GM23338 (cell line): ENCODE measurements at regions not wholly inside any gene's neighbourhood (a gene's known extent, or its start where the extent isn't known, plus 50 kb on each side); places are given as distances from the start of the nearest gene placed in this dataset.
A peak's percentile ranks its signal among the peaks of the same experiment; 100 is the strongest.

Source experiments
- ATAC-seq: fragments of 200-7000 bp; cut with Tn5 transposase; 3 replicates; pipeline ENCODE4 v1.9.1; 2020
- DNase-seq: peaks from one replicate; pipeline ENCODE4 v3.0.0-alpha.2; 2015; ENCODE audit warnings: low spot score
- H2AFZ ChIP-seq: fragments of 200-600 bp; sonication (generic); 2 replicates; pipeline ENCODE4 v1.8.0; 2016; ENCODE audit warnings: antibody characterized with exemption, mild to moderate bottlenecking, moderate library complexity
- H3F3A ChIP-seq: fragments of 200-600 bp; sonication (generic); replicated peaks from 2 replicates; pipeline ENCODE4 v1.8.0; 2017; ENCODE audit warnings: antibody characterized with exemption, mixed run types, low read depth
- H3K27ac ChIP-seq: fragments of 200-600 bp; sonication (generic); 2 replicates; pipeline ENCODE4 v1.6.1; 2016; ENCODE audit warnings: low read depth
- H3K27me3 ChIP-seq: fragments of 200-600 bp; sonication (generic); 2 replicates; pipeline ENCODE4 v1.8.0; 2016; ENCODE audit warnings: mild to moderate bottlenecking, mixed run types, moderate library complexity; ENCODE audit not compliant: insufficient read depth
- H3K36me3 ChIP-seq: fragments of 200-600 bp; sonication (generic); 2 replicates; pipeline ENCODE4 v1.8.0; 2016; ENCODE audit warnings: mild to moderate bottlenecking; ENCODE audit not compliant: insufficient read depth
- H3K4me1 ChIP-seq: fragments of 200-600 bp; sonication (generic); 2 replicates; pipeline ENCODE4 v1.8.0; 2016; ENCODE audit warnings: mild to moderate bottlenecking, moderate library complexity; ENCODE audit not compliant: insufficient read depth
- H3K4me2 ChIP-seq: fragments of 200-600 bp; sonication (generic); 2 replicates; pipeline ENCODE4 v1.7.1; 2017; ENCODE audit warnings: mixed run types
- H3K4me3 ChIP-seq: fragments of 200-600 bp; sonication (generic); 2 replicates; pipeline ENCODE4 v1.6.1; 2016; ENCODE audit warnings: mixed run types
- H3K79me2 ChIP-seq: fragments of 200-600 bp; sonication (generic); replicated peaks from 2 replicates; pipeline ENCODE4 v1.8.0; 2017; ENCODE audit warnings: mild to moderate bottlenecking; ENCODE audit not compliant: insufficient read depth
- H3K9me2 ChIP-seq: fragments of 200-600 bp; sonication (generic); 2 replicates; pipeline ENCODE4 v1.8.0; 2017; ENCODE audit not compliant: insufficient read depth
- H4K20me1 ChIP-seq: fragments of 200-600 bp; sonication (generic); replicated peaks from 2 replicates; pipeline ENCODE4 v1.8.0; 2017; ENCODE audit warnings: mild to moderate bottlenecking; ENCODE audit not compliant: insufficient read depth
- H3K27ac Mint-ChIP-seq: 2 replicates; pipeline ENCODE4 v1.8.0; 2020; ENCODE audit warnings: inconsistent platforms, mild to moderate bottlenecking, moderate library complexity, mixed read lengths
- H3K27me3 Mint-ChIP-seq: 3 replicates; pipeline ENCODE4 v1.8.0; 2022; ENCODE audit warnings: low read depth, mild to moderate bottlenecking, moderate library complexity, mixed read lengths, inconsistent platforms; ENCODE audit not compliant: insufficient read depth, poor library complexity
- H3K36me3 Mint-ChIP-seq: 3 replicates; pipeline ENCODE4 v1.8.0; 2021; ENCODE audit warnings: low read depth, mild to moderate bottlenecking, inconsistent platforms, moderate library complexity, mixed read lengths
- H3K4me1 Mint-ChIP-seq: 3 replicates; pipeline ENCODE4 v1.8.0; 2020; ENCODE audit warnings: mild to moderate bottlenecking, inconsistent platforms, mixed read lengths
- H3K4me3 Mint-ChIP-seq: 3 replicates; pipeline ENCODE4 v1.8.0; 2021; ENCODE audit warnings: moderate library complexity, mild to moderate bottlenecking, inconsistent platforms, mixed read lengths
- H3K9me3 Mint-ChIP-seq: 3 replicates; pipeline ENCODE4 v1.8.0; 2020; ENCODE audit warnings: moderate library complexity, mild to moderate bottlenecking, inconsistent platforms, mixed read lengths
- CTCF ChIP-seq, 2 experiments: fragments of 200-600 bp in 1 of 2; sonication (generic) in 1 of 2; conservative IDR thresholded peaks; 2 replicates each; pipeline versions ENCODE4 v1.5.1 to v1.6.1; 2016 to 2017; ENCODE audit warnings: antibody characterized with exemption in 2 of 2, low read depth in 2 of 2, mild to moderate bottlenecking in 2 of 2, moderate library complexity in 1 of 2
- ETS1 ChIP-seq: IDR thresholded peaks from 2 replicates; pipeline ENCODE4 v1.6.1; 2016; ENCODE audit warnings: antibody characterized with exemption
- EZH2phosphoT487 ChIP-seq: fragments of 200-600 bp; sonication (generic); IDR thresholded peaks from one replicate; pipeline ENCODE4 v1.8.1; 2018; ENCODE audit warnings: antibody characterized with exemption; ENCODE audit not compliant: unreplicated experiment
- NANOG ChIP-seq: IDR thresholded peaks from 2 replicates; pipeline ENCODE4 v1.6.1; 2016; ENCODE audit warnings: antibody characterized with exemption, borderline replicate concordance
- POLR2AphosphoS5 ChIP-seq: IDR thresholded peaks from 2 replicates; pipeline ENCODE4 v1.6.1; 2016; ENCODE audit warnings: antibody characterized with exemption, low read depth
- REST ChIP-seq: IDR thresholded peaks from one replicate; pipeline ENCODE4 v1.6.1; 2018; ENCODE audit warnings: antibody characterized with exemption; ENCODE audit not compliant: unreplicated experiment
- STAT1 ChIP-seq: IDR thresholded peaks from one replicate; pipeline ENCODE4 v1.6.1; 2016; ENCODE audit warnings: antibody characterized with exemption; ENCODE audit not compliant: unreplicated experiment
- ZNF114 ChIP-seq: fragments of 250-450 bp; sonication (Bioruptor Pico); IDR thresholded peaks from 2 replicates; pipeline ENCODE4 v1.5.0; 2020; ENCODE audit warnings: mild to moderate bottlenecking, moderate library complexity
- ZNF331 ChIP-seq: fragments of 250-450 bp; sonication (Bioruptor Pico); IDR thresholded peaks from 2 replicates; pipeline ENCODE4 v1.5.0; 2020; ENCODE audit warnings: low read depth, mild to moderate bottlenecking, moderate library complexity
- ZNF462 ChIP-seq: fragments of 250-450 bp; sonication (Bioruptor Pico); IDR thresholded peaks from 2 replicates; pipeline ENCODE4 v1.5.0; 2020; ENCODE audit warnings: mild to moderate bottlenecking, moderate library complexity

GRCh38 chr2:41355794-41356193, 692.0 kb upstream of the PKDCC start:
- Histone ChIP-seq H4K20me1 (no peaks in the 10 kb centered on the region), H3K9me2 (no peaks in the 10 kb centered on the region), H2AFZ (no peak overlapping the region), H3K36me3 (no peaks in the 10 kb centered on the region), H3K4me2 (no peak overlapping the region), H3K27ac (no peak overlapping the region), H3K4me3 (no peak overlapping the region), H3K79me2 (no peaks in the 10 kb centered on the region), H3F3A (no peaks in the 10 kb centered on the region), H3K4me1 (no peaks in the 10 kb centered on the region), H3K27me3 (no peaks in the 10 kb centered on the region)
- no peak for TF ChIP-seq POLR2AphosphoS5
- H3K27ac Mint-ChIP-seq: no peak overlapping the region
- no peak overlapping the region for H3K4me3 Mint-ChIP-seq
- H3K4me1 Mint-ChIP-seq: no peaks in the 10 kb centered on the region
- DNase-seq (no peak), ATAC-seq (no peak)
- peaks cover 10% of the 10 kb centered on the region for H3K9me3 Mint-ChIP-seq
- no peaks in the 10 kb centered on the region for H3K36me3 Mint-ChIP-seq
- H3K27me3 Mint-ChIP-seq: no peaks in the 10 kb centered on the region

GRCh38 chr2:41364842-41365241, 683.0 kb upstream of the PKDCC start:
- H3K9me2 ChIP-seq: peaks cover 5% of the 10 kb centered on the region; the same call in 1 of the 2 replicates
- H3K4me1 ChIP-seq: no peaks in the 10 kb centered on the region
- H3K36me3 ChIP-seq: no peaks in the 10 kb centered on the region; the same call in 1 of the 2 replicates
- H3F3A ChIP-seq: no peaks in the 10 kb centered on the region
- Mint-ChIP-seq H3K27ac (peak overlapping the region; percentile 41; the same call in 1 of the 2 replicates), H3K4me3 (no peak overlapping the region), H3K27me3 (peaks cover 2% of the 10 kb centered on the region), H3K36me3 (peaks cover 34% of the 10 kb centered on the region), H3K4me1 (peaks cover 9% of the 10 kb centered on the region; the same call in 2 of the 3 replicates), H3K9me3 (peaks cover 41% of the 10 kb centered on the region)
- H3K27me3 ChIP-seq: no peaks in the 10 kb centered on the region
- H3K4me3 ChIP-seq: no peak overlapping the region
- no peak overlapping the region for H3K27ac ChIP-seq
- H3K79me2 ChIP-seq: no peaks in the 10 kb centered on the region
- DNase-seq: no peak
- no peaks in the 10 kb centered on the region for H4K20me1 ChIP-seq
- no peak overlapping the region for H2AFZ ChIP-seq
- no peak overlapping the region for H3K4me2 ChIP-seq
- no peak for ATAC-seq
- TF ChIP-seq REST (no peak), POLR2AphosphoS5 (no peak), ZNF114 (no peak), STAT1 (no peak), NANOG (no peak), ZNF331 (CRISPR knock-in tag) (no peak), ZNF462 (CRISPR knock-in tag) (no peak), EZH2phosphoT487 (no peak), ETS1 (no peak), CTCF (conservative IDR thresholded peaks at IDR 0.05; ENCODE audit: low read depth in 2 of 2) (no peak)
